ENCODE measurements at regions not wholly inside any gene's neighbourhood (a gene's known extent, or its start where the extent isn't known, plus 50 kb on each side); places are given as distances from the start of the nearest gene placed in this dataset.

DNA sequence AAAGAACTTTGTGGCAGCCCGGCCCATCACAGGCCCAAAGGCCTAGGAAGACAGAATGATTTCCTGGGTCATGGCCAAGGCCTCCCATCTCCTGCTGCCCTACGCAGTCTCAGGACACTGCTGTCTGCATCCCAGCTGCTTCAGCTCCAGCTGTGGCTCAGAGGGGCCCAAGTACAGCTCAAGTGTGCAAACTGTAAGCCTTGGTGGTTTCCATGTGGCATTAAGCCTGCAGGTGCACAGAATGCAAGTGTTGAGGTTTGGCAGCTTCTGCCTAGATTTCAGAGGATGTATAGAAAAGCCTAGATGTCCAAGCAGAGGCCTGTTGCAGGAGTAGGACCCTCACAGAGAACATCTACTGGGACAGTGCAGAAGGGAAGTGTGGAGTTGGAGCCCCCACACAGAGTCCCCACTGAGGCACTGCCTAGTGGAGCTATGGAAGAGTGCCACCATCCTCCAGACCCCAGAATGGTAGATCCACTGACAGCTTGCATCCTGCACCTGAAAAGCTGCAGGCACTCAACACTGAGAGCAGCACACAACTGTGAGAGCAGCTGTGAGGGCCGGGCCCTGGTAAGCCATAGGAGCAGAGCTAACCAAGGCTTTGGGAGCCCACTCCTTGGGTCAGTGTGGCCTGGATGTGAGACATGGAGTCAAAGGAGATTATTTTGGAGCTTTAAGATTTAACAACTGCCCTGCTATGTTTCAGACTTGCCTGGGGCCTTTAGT is 208.2 kb upstream of the CMC1 start:
- no peaks in the 10 kb centered on the region for H3K36me3 Mint-ChIP-seq (ENCODE audit: low read depth)
- TF ChIP-seq, protein P1, sequence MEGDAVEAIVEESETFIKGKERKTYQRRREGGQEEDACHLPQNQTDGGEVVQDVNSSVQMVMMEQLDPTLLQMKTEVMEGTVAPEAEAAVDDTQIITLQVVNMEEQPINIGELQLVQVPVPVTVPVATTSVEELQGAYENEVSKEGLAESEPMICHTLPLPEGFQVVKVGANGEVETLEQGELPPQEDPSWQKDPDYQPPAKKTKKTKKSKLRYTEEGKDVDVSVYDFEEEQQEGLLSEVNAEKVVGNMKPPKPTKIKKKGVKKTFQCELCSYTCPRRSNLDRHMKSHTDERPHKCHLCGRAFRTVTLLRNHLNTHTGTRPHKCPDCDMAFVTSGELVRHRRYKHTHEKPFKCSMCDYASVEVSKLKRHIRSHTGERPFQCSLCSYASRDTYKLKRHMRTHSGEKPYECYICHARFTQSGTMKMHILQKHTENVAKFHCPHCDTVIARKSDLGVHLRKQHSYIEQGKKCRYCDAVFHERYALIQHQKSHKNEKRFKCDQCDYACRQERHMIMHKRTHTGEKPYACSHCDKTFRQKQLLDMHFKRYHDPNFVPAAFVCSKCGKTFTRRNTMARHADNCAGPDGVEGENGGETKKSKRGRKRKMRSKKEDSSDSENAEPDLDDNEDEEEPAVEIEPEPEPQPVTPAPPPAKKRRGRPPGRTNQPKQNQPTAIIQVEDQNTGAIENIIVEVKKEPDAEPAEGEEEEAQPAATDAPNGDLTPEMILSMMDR (IDR thresholded peaks at IDR 0.05) = no peak
- ATAC-seq (ENCODE audit: poor library complexity) (no peak), DNase-seq (no peak)
- H3K27me3 ChIP-seq (ENCODE audit: control insufficient read depth in 1 of 2, insufficient read depth in 2 of 2, low read length in 2 of 2) = no peaks in the 10 kb centered on the region
- no peaks in the 10 kb centered on the region for H3K4me1 Mint-ChIP-seq (ENCODE audit: low read depth)
- H3K4me3 ChIP-seq (ENCODE audit: low read length) = no peak overlapping the region
- no peak overlapping the region for H3K27ac Mint-ChIP-seq
- POLR2A ChIA-PET = no interaction called here
- H3K9me3 ChIP-seq (ENCODE audit: control insufficient read depth in 1 of 2, insufficient read depth in 1 of 2, low read length in 2 of 2) = peaks cover 0 to 9% of the 10 kb centered on the region in 2 experiments
- intact Hi-C loops (cut with DNase I, micrococcal nuclease) = no loop called here
- no peak overlapping the region for H3K4me3 Mint-ChIP-seq
- H3K4me1 ChIP-seq (ENCODE audit: insufficient read depth, low read length) = no peaks in the 10 kb centered on the region
- no peaks in the 10 kb centered on the region for H3K36me3 ChIP-seq (ENCODE audit: insufficient read depth, low read length)
- no peak overlapping the region for H3K27ac ChIP-seq (ENCODE audit: low read depth in 1 of 2, low read length in 2 of 2)
- peaks cover 6% of the 10 kb centered on the region for H3K9me3 Mint-ChIP-seq
- H3K27me3 Mint-ChIP-seq = no peaks in the 10 kb centered on the region
- CTCF ChIA-PET = no interaction called here

DNA sequence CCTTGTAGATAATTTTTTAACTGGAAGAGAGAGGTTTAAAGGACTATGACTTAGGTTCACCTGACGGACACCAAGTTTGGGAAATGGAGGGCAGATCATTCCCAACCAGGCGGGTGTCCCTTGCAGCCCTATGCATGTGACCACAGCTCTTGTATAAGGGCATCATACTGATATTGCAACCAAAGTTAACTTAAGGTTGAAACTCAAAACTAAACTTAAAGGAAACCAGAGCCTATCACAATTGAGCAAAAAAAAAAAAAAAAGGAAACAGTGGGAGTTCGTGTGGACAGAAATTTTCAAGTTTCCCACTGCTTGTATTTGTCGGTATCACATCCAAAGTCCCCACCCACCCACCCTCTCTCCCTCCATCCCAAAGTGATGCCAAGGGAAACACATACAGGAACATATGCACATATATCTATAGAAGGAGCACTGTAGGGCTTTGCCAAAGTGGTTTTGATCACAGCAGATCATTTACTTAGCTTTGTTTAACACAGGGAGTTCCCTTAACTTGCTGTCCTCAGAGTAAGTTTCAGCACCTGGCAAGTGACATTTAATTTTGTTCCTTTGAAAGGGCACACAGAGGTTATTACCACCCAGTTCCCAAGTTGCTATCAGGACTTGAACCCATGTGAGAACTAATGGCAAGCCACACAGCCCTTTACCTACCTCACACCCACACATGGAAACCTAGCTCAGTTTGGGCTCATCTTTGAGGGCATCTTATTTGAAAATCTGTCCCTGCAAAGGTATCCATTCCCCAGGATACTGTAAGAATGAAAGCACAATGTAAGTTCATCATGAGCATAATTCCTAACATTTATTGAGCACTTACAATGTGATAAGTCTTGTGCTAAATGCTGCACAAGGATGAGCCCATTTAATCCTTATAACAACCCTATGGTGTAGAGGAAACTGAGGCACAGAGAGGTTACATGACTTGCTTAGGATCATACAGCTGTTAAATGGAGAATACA is 204.5 kb upstream of the CMC1 start:
- intact Hi-C loops (cut with DNase I, micrococcal nuclease) = no loop called here
- H3K36me3 Mint-ChIP-seq (ENCODE audit: low read depth) = no peaks in the 10 kb centered on the region
- Histone ChIP-seq H3K4me1 (ENCODE audit: insufficient read depth, low read length) (no peaks in the 10 kb centered on the region), H3K4me3 (ENCODE audit: low read length) (no peak overlapping the region), H3K27ac (ENCODE audit: low read depth in 1 of 2, low read length in 2 of 2) (no peak overlapping the region), H3K27me3 (ENCODE audit: control insufficient read depth in 1 of 2, insufficient read depth in 2 of 2, low read length in 2 of 2) (no peaks in the 10 kb centered on the region), H3K36me3 (ENCODE audit: insufficient read depth, low read length) (no peaks in the 10 kb centered on the region), H3K9me3 (ENCODE audit: control insufficient read depth in 1 of 2, insufficient read depth in 1 of 2, low read length in 2 of 2) (peaks cover 0 to 9% of the 10 kb centered on the region in 2 experiments)
- no peak overlapping the region for H3K27ac Mint-ChIP-seq
- ATAC-seq (ENCODE audit: poor library complexity) (no peak), DNase-seq (no peak)
- H3K27me3 Mint-ChIP-seq = peaks cover 8% of the 10 kb centered on the region
- POLR2A ChIA-PET = no interaction called here
- no peaks in the 10 kb centered on the region for H3K4me1 Mint-ChIP-seq (ENCODE audit: low read depth)
- CTCF ChIA-PET = no interaction called here
- TF ChIP-seq, protein P1 (IDR thresholded peaks at IDR 0.05) = no peak
- H3K4me3 Mint-ChIP-seq = no peak overlapping the region
- H3K9me3 Mint-ChIP-seq = peaks cover 6% of the 10 kb centered on the region

DNA sequence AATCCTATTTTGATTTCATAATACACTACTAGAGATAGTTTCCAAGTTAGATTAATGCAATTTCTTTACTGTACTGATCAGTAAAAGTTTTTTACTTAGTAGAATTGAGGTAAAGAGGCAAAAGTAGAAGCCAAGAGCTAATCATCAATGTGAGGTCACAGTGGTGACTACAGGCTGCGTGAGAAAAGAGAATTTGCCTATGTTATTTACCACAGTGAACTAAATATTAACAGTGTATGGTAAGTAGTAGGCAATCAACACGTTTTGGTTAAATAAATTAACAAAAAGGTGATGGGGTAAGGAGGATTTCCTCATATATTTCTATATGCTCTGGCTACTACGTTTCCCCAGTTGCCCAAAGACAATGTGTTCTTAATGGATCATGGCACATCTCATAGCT is 202.2 kb upstream of the CMC1 start:
- no peaks in the 10 kb centered on the region for H3K36me3 ChIP-seq (ENCODE audit: insufficient read depth, low read length)
- CTCF ChIA-PET = no interaction called here
- TF ChIP-seq, protein P1 (IDR thresholded peaks at IDR 0.05) = no peak
- no peaks in the 10 kb centered on the region for H3K27me3 ChIP-seq (ENCODE audit: control insufficient read depth in 1 of 2, insufficient read depth in 2 of 2, low read length in 2 of 2)
- Mint-ChIP-seq H3K36me3 (ENCODE audit: low read depth) (no peaks in the 10 kb centered on the region), H3K4me1 (ENCODE audit: low read depth) (no peaks in the 10 kb centered on the region), H3K27ac (no peak overlapping the region), H3K4me3 (no peak overlapping the region), H3K27me3 (peaks cover 8% of the 10 kb centered on the region), H3K9me3 (no peaks in the 10 kb centered on the region)
- ATAC-seq (ENCODE audit: poor library complexity) = no peak
- H3K4me3 ChIP-seq (ENCODE audit: low read length) = no peak overlapping the region
- intact Hi-C loops (cut with DNase I, micrococcal nuclease) = no loop called here
- DNase-seq = no peak
- no peaks in the 10 kb centered on the region for H3K4me1 ChIP-seq (ENCODE audit: insufficient read depth, low read length)
- POLR2A ChIA-PET = no interaction called here
- no peaks in the 10 kb centered on the region for H3K9me3 ChIP-seq (ENCODE audit: control insufficient read depth in 1 of 2, insufficient read depth in 1 of 2, low read length in 2 of 2)
- no peak overlapping the region for H3K27ac ChIP-seq (ENCODE audit: low read depth in 1 of 2, low read length in 2 of 2)
